PC-3 (cell line): ENCODE measurements at regions not wholly inside any gene's neighbourhood (a gene's known extent, or its start where the extent isn't known, plus 50 kb on each side); places are given as distances from the start of the nearest gene placed in this dataset.

Source experiments
- ATAC-seq: fragments of 200-7000 bp; cut with Tn5 transposase; 2 replicates; pipeline ENCODE4 v1.9.1; 2020; ENCODE audit warnings: mild to moderate bottlenecking, moderate library complexity
- BruUV-seq: library from RNA; stranded (reverse); fragments of 400-500 nt; replicated peaks from 2 replicates; lab custom pipeline; 2021; lab: Mats Ljungman, UMichigan
- CTCF ChIA-PET: fragments of 300-600 bp; sonication (Branson Sonifier 250); formaldehyde crosslinking; loops from one replicate; lab custom pipeline; 2022; ENCODE audit warnings: antibody characterized with exemption; lab: Charles Lee
- POLR2A ChIA-PET: fragments of 300-600 bp; sonication (Branson Sonifier 250); formaldehyde crosslinking; loops from one replicate; lab custom pipeline; 2022; ENCODE audit warnings: antibody characterized with exemption; ENCODE audit not compliant: unreplicated experiment; lab: Charles Lee
- DNase-seq: peaks from one replicate; pipeline ENCODE4 v3.0.0-alpha.2; 2015
- H2AFZ ChIP-seq: fragments of 300-600 bp; sonication (generic); 2 replicates; pipeline ENCODE4 v1.6.0; 2016; ENCODE audit warnings: antibody characterized with exemption, low read length
- H3F3A ChIP-seq: fragments of 300-600 bp; sonication (generic); one replicate; pipeline ENCODE4 v1.6.0; 2017; ENCODE audit warnings: antibody characterized with exemption, low read length, control low read depth, mild to moderate bottlenecking; ENCODE audit not compliant: unreplicated experiment
- H3K27ac ChIP-seq: fragments of 300-600 bp; sonication (generic); 2 replicates; pipeline ENCODE4 v1.5.1; 2016; ENCODE audit warnings: mild to moderate bottlenecking, low read length
- H3K27me3 ChIP-seq: fragments of 300-600 bp; sonication (generic); 2 replicates; pipeline ENCODE4 v1.6.1; 2016; ENCODE audit warnings: low read length, mixed read lengths
- H3K36me3 ChIP-seq: fragments of 300-600 bp; sonication (generic); 2 replicates; pipeline ENCODE4 v1.6.1; 2016; ENCODE audit warnings: low read depth, mixed run types, low read length, mixed read lengths
- H3K4me1 ChIP-seq: fragments of 300-600 bp; sonication (generic); 2 replicates; pipeline ENCODE4 v1.5.1; 2016; ENCODE audit warnings: low read length; ENCODE audit not compliant: insufficient read depth
- H3K4me2 ChIP-seq: fragments of 300-600 bp; sonication (generic); 2 replicates; pipeline ENCODE4 v1.6.0; 2016; ENCODE audit warnings: low read length
- H3K4me3 ChIP-seq: fragments of 300-600 bp; sonication (generic); 2 replicates; pipeline ENCODE4 v1.5.1; 2016; ENCODE audit warnings: mild to moderate bottlenecking, low read length, mixed read lengths
- H3K79me2 ChIP-seq: fragments of 300-600 bp; sonication (generic); 2 replicates; pipeline ENCODE4 v1.6.1; 2017; ENCODE audit warnings: low read length, mixed read lengths
- H3K9ac ChIP-seq: fragments of 300-600 bp; sonication (generic); 2 replicates; pipeline ENCODE4 v1.6.0; 2016; ENCODE audit warnings: mild to moderate bottlenecking, low read length
- H3K9me2 ChIP-seq: fragments of 300-600 bp; sonication (generic); replicated peaks from 2 replicates; pipeline ENCODE4 v1.6.1; 2016; ENCODE audit warnings: mixed run types, low read length, mixed read lengths
- H3K9me3 ChIP-seq: fragments of 300-600 bp; sonication (generic); 2 replicates; pipeline ENCODE4 v1.6.1; 2016; ENCODE audit warnings: low read length, mixed read lengths
- H4K20me1 ChIP-seq: fragments of 300-600 bp; sonication (generic); 2 replicates; pipeline ENCODE4 v1.6.1; 2016; ENCODE audit warnings: low read length, mixed read lengths
- EZH2 ChIP-seq: fragments of 300-600 bp; sonication (generic); IDR thresholded peaks from one replicate; pipeline ENCODE4 v1.6.1; 2017; ENCODE audit warnings: antibody characterized with exemption, mild to moderate bottlenecking, low read length; ENCODE audit not compliant: unreplicated experiment
- EZH2phosphoT487 ChIP-seq: fragments of 300-600 bp; sonication (generic); IDR thresholded peaks from 2 replicates; pipeline ENCODE4 v1.6.1; 2018; ENCODE audit warnings: mild to moderate bottlenecking, antibody characterized with exemption, low read length, borderline replicate concordance
- intact Hi-C: fragments of 100-400 bp; cut with micrococcal nuclease; formaldehyde crosslinking; loops from 2 replicates; pipeline ENCODE4 v1.9.0; 2023
- TF ChIP-seq, protein P1 (sequence below): fragments of 300-600 bp; sonication (generic); conservative IDR thresholded peaks from 2 replicates; pipeline ENCODE4 v1.5.1; 2017; ENCODE audit warnings: antibody characterized with exemption, low read depth, mild to moderate bottlenecking, low read length

DNA sequence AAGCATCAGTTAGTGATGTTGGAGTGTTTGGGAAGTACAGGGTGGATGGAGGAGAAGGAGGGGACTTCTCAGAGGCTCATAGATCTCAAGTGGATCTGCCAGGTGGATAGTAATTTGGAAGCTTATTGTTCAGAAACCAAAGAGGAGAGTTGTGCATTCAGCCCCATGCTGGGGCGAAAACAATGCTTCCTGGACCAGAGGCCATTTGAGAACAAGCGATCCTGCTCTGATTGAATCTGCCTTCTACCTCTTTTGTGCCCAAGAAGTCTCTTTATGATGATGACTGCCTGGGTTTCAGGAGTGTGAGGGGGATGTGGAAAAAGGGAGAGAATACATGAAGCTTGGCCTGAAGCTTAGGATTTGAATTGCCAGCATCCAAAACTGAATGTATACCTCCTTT, 110.8 kb upstream of the SRRM4 start:
- TF ChIP-seq, protein P1, sequence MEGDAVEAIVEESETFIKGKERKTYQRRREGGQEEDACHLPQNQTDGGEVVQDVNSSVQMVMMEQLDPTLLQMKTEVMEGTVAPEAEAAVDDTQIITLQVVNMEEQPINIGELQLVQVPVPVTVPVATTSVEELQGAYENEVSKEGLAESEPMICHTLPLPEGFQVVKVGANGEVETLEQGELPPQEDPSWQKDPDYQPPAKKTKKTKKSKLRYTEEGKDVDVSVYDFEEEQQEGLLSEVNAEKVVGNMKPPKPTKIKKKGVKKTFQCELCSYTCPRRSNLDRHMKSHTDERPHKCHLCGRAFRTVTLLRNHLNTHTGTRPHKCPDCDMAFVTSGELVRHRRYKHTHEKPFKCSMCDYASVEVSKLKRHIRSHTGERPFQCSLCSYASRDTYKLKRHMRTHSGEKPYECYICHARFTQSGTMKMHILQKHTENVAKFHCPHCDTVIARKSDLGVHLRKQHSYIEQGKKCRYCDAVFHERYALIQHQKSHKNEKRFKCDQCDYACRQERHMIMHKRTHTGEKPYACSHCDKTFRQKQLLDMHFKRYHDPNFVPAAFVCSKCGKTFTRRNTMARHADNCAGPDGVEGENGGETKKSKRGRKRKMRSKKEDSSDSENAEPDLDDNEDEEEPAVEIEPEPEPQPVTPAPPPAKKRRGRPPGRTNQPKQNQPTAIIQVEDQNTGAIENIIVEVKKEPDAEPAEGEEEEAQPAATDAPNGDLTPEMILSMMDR = no peak
- TF ChIP-seq EZH2phosphoT487 (no peak), EZH2 (no peak)
- no peak for ATAC-seq
- intact Hi-C loops = no loop called here
- no TSS peak for BruUV-seq
- H3F3A ChIP-seq = no peaks in the 10 kb centered on the region
- no peaks in the 10 kb centered on the region for H3K9me3 ChIP-seq
- ChIA-PET CTCF (no interaction called here), POLR2A (no interaction called here)
- no peak overlapping the region for H3K4me2 ChIP-seq
- no peaks in the 10 kb centered on the region for H3K79me2 ChIP-seq
- H3K36me3 ChIP-seq = no peaks in the 10 kb centered on the region
- H4K20me1 ChIP-seq = no peaks in the 10 kb centered on the region
- no peaks in the 10 kb centered on the region for H3K4me1 ChIP-seq
- no peak overlapping the region for H3K9ac ChIP-seq
- no peak overlapping the region for H2AFZ ChIP-seq
- no peak overlapping the region for H3K27ac ChIP-seq
- no peak for DNase-seq
- H3K27me3 ChIP-seq = peaks cover 18% of the 10 kb centered on the region; the same call in 1 of the 2 replicates
- no peak overlapping the region for H3K4me3 ChIP-seq
- no peaks in the 10 kb centered on the region for H3K9me2 ChIP-seq

GRCh38 chr12:118874698-118875548, 106.4 kb upstream of the SRRM4 start:
- no peak overlapping the region for H3K4me2 ChIP-seq
- H3K79me2 ChIP-seq = no peaks in the 10 kb centered on the region
- intact Hi-C loops = no loop called here
- H3K9ac ChIP-seq = no peak overlapping the region
- ChIA-PET CTCF (no interaction called here), POLR2A (no interaction called here)
- peaks cover 42% of the 10 kb centered on the region for H3K27me3 ChIP-seq
- no peak for ATAC-seq
- H3K4me3 ChIP-seq = no peak overlapping the region
- H3F3A ChIP-seq = no peaks in the 10 kb centered on the region
- no peaks in the 10 kb centered on the region for H3K9me2 ChIP-seq
- H2AFZ ChIP-seq = no peak overlapping the region
- no peak overlapping the region for H3K27ac ChIP-seq
- H3K9me3 ChIP-seq = no peaks in the 10 kb centered on the region
- TF ChIP-seq EZH2 (no peak), EZH2phosphoT487 (no peak)
- TF ChIP-seq, protein P1 = no peak
- BruUV-seq = no TSS peak
- DNase-seq = peak; percentile 9
- no peaks in the 10 kb centered on the region for H4K20me1 ChIP-seq
- H3K4me1 ChIP-seq = no peaks in the 10 kb centered on the region
- no peaks in the 10 kb centered on the region for H3K36me3 ChIP-seq
